ENCODE measurements at regions not wholly inside any gene's neighbourhood (a gene's known extent, or its start where the extent isn't known, plus 50 kb on each side); places are given as distances from the start of the nearest gene placed in this dataset.

DNA sequence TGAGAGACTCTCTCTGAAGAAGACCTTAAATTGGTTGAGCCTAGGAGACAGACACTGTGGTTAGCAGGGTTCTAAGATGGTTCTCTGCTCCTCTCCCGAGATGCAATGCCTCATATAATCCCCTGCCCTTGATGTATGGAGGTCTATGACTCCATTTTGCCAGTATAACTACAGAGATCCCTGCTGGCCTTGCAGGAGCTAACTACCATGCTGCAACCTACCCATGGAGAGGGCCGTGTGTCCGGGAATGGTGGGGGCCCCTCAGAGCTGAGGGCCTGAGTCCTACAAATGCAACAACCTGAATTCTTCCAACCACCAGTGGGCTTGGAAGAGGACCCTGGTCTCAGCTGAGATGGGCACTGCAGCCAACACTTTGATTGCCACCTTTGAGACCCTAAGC, 388.0 kb downstream of the SETD4 start:
- TF ChIP-seq, protein P1, sequence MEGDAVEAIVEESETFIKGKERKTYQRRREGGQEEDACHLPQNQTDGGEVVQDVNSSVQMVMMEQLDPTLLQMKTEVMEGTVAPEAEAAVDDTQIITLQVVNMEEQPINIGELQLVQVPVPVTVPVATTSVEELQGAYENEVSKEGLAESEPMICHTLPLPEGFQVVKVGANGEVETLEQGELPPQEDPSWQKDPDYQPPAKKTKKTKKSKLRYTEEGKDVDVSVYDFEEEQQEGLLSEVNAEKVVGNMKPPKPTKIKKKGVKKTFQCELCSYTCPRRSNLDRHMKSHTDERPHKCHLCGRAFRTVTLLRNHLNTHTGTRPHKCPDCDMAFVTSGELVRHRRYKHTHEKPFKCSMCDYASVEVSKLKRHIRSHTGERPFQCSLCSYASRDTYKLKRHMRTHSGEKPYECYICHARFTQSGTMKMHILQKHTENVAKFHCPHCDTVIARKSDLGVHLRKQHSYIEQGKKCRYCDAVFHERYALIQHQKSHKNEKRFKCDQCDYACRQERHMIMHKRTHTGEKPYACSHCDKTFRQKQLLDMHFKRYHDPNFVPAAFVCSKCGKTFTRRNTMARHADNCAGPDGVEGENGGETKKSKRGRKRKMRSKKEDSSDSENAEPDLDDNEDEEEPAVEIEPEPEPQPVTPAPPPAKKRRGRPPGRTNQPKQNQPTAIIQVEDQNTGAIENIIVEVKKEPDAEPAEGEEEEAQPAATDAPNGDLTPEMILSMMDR (IDR thresholded peaks at IDR 0.05), result no peak
- TF ChIP-seq POLR2AphosphoS5 (IDR thresholded peaks at IDR 0.05; ENCODE audit: low read depth, low read length), result no peak
- TF ChIP-seq TCF7L2 (IDR thresholded peaks at IDR 0.05; ENCODE audit: low read depth, low read length), result no peak
- TF ChIP-seq, protein P2, sequence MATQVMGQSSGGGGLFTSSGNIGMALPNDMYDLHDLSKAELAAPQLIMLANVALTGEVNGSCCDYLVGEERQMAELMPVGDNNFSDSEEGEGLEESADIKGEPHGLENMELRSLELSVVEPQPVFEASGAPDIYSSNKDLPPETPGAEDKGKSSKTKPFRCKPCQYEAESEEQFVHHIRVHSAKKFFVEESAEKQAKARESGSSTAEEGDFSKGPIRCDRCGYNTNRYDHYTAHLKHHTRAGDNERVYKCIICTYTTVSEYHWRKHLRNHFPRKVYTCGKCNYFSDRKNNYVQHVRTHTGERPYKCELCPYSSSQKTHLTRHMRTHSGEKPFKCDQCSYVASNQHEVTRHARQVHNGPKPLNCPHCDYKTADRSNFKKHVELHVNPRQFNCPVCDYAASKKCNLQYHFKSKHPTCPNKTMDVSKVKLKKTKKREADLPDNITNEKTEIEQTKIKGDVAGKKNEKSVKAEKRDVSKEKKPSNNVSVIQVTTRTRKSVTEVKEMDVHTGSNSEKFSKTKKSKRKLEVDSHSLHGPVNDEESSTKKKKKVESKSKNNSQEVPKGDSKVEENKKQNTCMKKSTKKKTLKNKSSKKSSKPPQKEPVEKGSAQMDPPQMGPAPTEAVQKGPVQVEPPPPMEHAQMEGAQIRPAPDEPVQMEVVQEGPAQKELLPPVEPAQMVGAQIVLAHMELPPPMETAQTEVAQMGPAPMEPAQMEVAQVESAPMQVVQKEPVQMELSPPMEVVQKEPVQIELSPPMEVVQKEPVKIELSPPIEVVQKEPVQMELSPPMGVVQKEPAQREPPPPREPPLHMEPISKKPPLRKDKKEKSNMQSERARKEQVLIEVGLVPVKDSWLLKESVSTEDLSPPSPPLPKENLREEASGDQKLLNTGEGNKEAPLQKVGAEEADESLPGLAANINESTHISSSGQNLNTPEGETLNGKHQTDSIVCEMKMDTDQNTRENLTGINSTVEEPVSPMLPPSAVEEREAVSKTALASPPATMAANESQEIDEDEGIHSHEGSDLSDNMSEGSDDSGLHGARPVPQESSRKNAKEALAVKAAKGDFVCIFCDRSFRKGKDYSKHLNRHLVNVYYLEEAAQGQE (IDR thresholded peaks at IDR 0.05; ENCODE audit: insufficient read depth in 1 of 2, low read depth in 2 of 2, low read length in 1 of 2), result no peak
- TF ChIP-seq SIN3A (IDR thresholded peaks at IDR 0.05; ENCODE audit: borderline replicate concordance, insufficient read depth, low read depth, low read length), result no peak
